CD14-positive monocyte (primary cell): ENCODE measurements at regions not wholly inside any gene's neighbourhood (a gene's known extent, or its start where the extent isn't known, plus 50 kb on each side); places are given as distances from the start of the nearest gene placed in this dataset.

Experiments
- DNase-seq, 3 donors: peaks; one replicate each; pipeline ENCODE4 v3.0.0-alpha.2; 2011 to 2022
- H2AFZ ChIP-seq: 2 replicates; pipeline ENCODE4 v1.6.0; 2012; ENCODE audit warnings: mild to moderate bottlenecking, low read depth, low read length, inconsistent platforms; ENCODE audit not compliant: insufficient read depth, poor library complexity, severe bottlenecking
- H3K27ac ChIP-seq, 2 donors: 1 replicate in 1 of 2; 2 replicates in 1 of 2; pipeline ENCODE4 v1.5.1; 2012 to 2013; ENCODE audit warnings: low read length in 2 of 2, control low read depth in 1 of 2, inconsistent platforms in 1 of 2, low read depth in 1 of 2, mild to moderate bottlenecking in 1 of 2
- H3K27me3 ChIP-seq, 2 donors: one replicate each; pipeline versions ENCODE4 v1.6.0 to v1.6.1; 2011 to 2013; ENCODE audit warnings: low read length in 2 of 2; ENCODE audit not compliant: control insufficient read depth in 2 of 2, insufficient read depth in 2 of 2
- H3K36me3 ChIP-seq, 2 donors: replicated peaks in 1 of 2; 1 replicate in 1 of 2; 2 replicates in 1 of 2; pipeline versions ENCODE4 v1.5.1 to v1.6.1; 2012 to 2013; ENCODE audit warnings: low read length in 2 of 2, control low read depth in 1 of 2, inconsistent platforms in 1 of 2, mild to moderate bottlenecking in 1 of 2; ENCODE audit not compliant: insufficient read depth in 2 of 2, control insufficient read depth in 1 of 2
- H3K4me1 ChIP-seq, 2 donors: 1 replicate in 1 of 2; 2 replicates in 1 of 2; pipeline versions ENCODE4 v1.5.1 to v1.6.1; 2012 to 2013; ENCODE audit warnings: low read length in 2 of 2, control low read depth in 1 of 2, inconsistent platforms in 1 of 2, mild to moderate bottlenecking in 1 of 2, moderate library complexity in 1 of 2; ENCODE audit not compliant: insufficient read depth in 2 of 2, control insufficient read depth in 1 of 2
- H3K4me2 ChIP-seq: replicated peaks from 2 replicates; pipeline ENCODE3; 2012; ENCODE audit warnings: low read length, moderate library complexity, mild to moderate bottlenecking; ENCODE audit not compliant: poor library complexity, severe bottlenecking; ENCODE audit errors: extremely low read depth
- H3K4me3 ChIP-seq, 3 experiments: fragments of 200-600 bp in 1 of 3; sonication (generic) in 1 of 3; replicated peaks in 1 of 3; 1 replicate in 2 of 3; 2 replicates in 1 of 3; pipeline ENCODE4 v1.5.1; 2011 to 2013; ENCODE audit warnings: low read length in 3 of 3, mild to moderate bottlenecking in 3 of 3, control low read depth in 2 of 3, low read depth in 2 of 3, inconsistent platforms in 1 of 3, moderate library complexity in 1 of 3
- H3K79me2 ChIP-seq: 2 replicates; pipeline ENCODE4 v1.6.0; 2012; ENCODE audit warnings: mild to moderate bottlenecking, control low read depth, inconsistent platforms, low read length, moderate library complexity; ENCODE audit not compliant: insufficient read depth
- H3K9ac ChIP-seq: 2 replicates; pipeline ENCODE4 v1.6.0; 2017; ENCODE audit warnings: low read length, mild to moderate bottlenecking; ENCODE audit not compliant: insufficient read depth, poor library complexity, severe bottlenecking
- H3K9me3 ChIP-seq, 2 donors: replicated peaks in 1 of 2; 1 replicate in 1 of 2; 2 replicates in 1 of 2; pipeline versions ENCODE4 v1.5.1 to v1.6.1; 2012 to 2013; ENCODE audit warnings: low read length in 2 of 2, control low read depth in 1 of 2; ENCODE audit not compliant: control insufficient read depth in 1 of 2, insufficient read depth in 1 of 2
- H4K20me1 ChIP-seq: 2 replicates; pipeline ENCODE4 v1.6.0; 2012; ENCODE audit warnings: mild to moderate bottlenecking, low read length, control low read depth, moderate library complexity; ENCODE audit not compliant: insufficient read depth
- H3K27ac Mint-ChIP-seq, 7 donors: one replicate each; pipeline ENCODE4 v1.8.0; 2020; ENCODE audit warnings: mild to moderate bottlenecking in 7 of 7, mixed read lengths in 7 of 7, moderate library complexity in 6 of 7, inconsistent platforms in 2 of 7
- H3K27me3 Mint-ChIP-seq, 3 donors: one replicate each; pipeline ENCODE4 v1.8.0; 2021 to 2022; ENCODE audit warnings: low read depth in 3 of 3, mild to moderate bottlenecking in 3 of 3, mixed read lengths in 3 of 3, moderate library complexity in 3 of 3, inconsistent platforms in 1 of 3
- H3K36me3 Mint-ChIP-seq, 2 donors: one replicate each; pipeline ENCODE4 v1.8.0; 2020; ENCODE audit warnings: mixed read lengths in 2 of 2, inconsistent platforms in 1 of 2, mild to moderate bottlenecking in 1 of 2
- H3K4me1 Mint-ChIP-seq: one replicate; pipeline ENCODE4 v1.8.0; 2020; ENCODE audit warnings: mild to moderate bottlenecking, mixed read lengths
- H3K4me3 Mint-ChIP-seq, 2 donors: one replicate each; pipeline ENCODE4 v1.8.0; 2020; ENCODE audit warnings: mild to moderate bottlenecking in 2 of 2, mixed read lengths in 2 of 2, moderate library complexity in 1 of 2
- H3K9me3 Mint-ChIP-seq, 7 donors: one replicate each; pipeline ENCODE4 v1.8.0; 2020 to 2022; ENCODE audit warnings: mixed read lengths in 7 of 7, mild to moderate bottlenecking in 6 of 7, moderate library complexity in 6 of 7, inconsistent platforms in 2 of 7
- WGBS: methylation state at CpG from one replicate; pipeline ENCODE4 v1.1.5; 2013; ENCODE audit warnings: missing lambda C conversion rate; ENCODE audit not compliant: insufficient coverage; 5-methylcytosine and 5-hydroxymethylcytosine counted together
- intact Hi-C, 2 donors: fragments of 100-400 bp; cut with micrococcal nuclease; formaldehyde crosslinking; loops; one replicate each; pipeline versions ENCODE4 v1.15.0 to v1.15.1; 2023
- TF ChIP-seq, protein P1 (sequence below): fragments of 200-600 bp; IDR thresholded peaks from one replicate; pipeline ENCODE4 v1.8.0; 2022; ENCODE audit warnings: antibody characterized with exemption, mild to moderate bottlenecking

DNA sequence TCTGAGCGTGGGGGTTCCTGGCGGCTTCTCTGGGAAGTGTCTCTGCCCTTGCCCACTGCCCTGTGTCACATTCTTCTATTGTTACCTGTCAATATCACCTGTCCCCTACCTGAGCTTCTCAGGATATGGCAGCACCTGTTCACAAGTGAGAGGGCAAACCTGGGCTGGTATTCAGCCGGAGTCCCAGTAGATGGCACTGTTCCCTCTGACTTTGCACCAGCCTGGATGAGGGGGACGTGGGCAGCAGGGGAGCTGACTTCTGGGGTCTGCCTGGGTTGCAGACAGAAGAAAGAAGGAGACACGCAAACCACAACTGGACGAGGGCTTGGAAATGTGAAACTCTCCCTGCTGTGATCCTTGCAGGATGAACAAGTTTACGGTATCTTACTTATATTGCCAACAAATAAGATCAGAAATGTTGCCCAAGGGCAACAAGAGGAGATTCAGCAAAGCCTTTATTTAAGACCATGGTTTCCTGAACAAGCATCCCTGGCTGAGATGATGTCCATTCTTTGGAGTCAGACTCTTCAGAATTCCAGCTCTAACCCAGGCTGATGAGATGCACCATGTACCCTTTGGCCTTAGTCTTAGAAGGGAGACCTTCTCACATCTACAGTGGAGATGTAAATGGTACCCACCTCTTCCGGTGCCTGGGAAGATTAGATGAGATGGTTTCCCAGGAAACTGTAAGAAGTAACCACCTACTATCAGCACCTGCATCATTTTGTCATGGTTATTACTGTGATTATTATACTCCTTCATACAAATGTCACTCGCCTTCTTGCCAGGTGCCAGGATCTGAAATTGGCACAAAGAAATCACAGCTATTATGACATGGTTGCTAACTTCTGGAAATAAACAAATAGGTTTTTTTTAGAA lies 400.0 kb upstream of the CDH4 start:
- no peak for DNase-seq
- H3K27ac Mint-ChIP-seq: no peak overlapping the region
- peaks cover 0 to 3% of the 10 kb centered on the region in 2 donors for H3K9me3 ChIP-seq
- intact Hi-C loops: no loop called here
- TF ChIP-seq, protein P1, sequence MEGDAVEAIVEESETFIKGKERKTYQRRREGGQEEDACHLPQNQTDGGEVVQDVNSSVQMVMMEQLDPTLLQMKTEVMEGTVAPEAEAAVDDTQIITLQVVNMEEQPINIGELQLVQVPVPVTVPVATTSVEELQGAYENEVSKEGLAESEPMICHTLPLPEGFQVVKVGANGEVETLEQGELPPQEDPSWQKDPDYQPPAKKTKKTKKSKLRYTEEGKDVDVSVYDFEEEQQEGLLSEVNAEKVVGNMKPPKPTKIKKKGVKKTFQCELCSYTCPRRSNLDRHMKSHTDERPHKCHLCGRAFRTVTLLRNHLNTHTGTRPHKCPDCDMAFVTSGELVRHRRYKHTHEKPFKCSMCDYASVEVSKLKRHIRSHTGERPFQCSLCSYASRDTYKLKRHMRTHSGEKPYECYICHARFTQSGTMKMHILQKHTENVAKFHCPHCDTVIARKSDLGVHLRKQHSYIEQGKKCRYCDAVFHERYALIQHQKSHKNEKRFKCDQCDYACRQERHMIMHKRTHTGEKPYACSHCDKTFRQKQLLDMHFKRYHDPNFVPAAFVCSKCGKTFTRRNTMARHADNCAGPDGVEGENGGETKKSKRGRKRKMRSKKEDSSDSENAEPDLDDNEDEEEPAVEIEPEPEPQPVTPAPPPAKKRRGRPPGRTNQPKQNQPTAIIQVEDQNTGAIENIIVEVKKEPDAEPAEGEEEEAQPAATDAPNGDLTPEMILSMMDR: no peak
- peaks cover 5 to 6% (median 6%) of the 10 kb centered on the region in 3 donors for H3K27me3 Mint-ChIP-seq
- no peak overlapping the region for H3K4me2 ChIP-seq
- no peak overlapping the region for H3K4me3 ChIP-seq
- no peaks in the 10 kb centered on the region for H3K4me1 Mint-ChIP-seq
- H4K20me1 ChIP-seq: no peaks in the 10 kb centered on the region
- no peaks in the 10 kb centered on the region for H3K79me2 ChIP-seq
- no peak overlapping the region for H3K27ac ChIP-seq
- H3K36me3 Mint-ChIP-seq: no peaks in the 10 kb centered on the region
- H3K9me3 Mint-ChIP-seq: peaks cover 0 to 7% (median 3%) of the 10 kb centered on the region in 7 donors
- no peak overlapping the region for H3K9ac ChIP-seq
- no peaks in the 10 kb centered on the region for H3K4me1 ChIP-seq
- no peak overlapping the region for H2AFZ ChIP-seq
- no peak overlapping the region for H3K4me3 Mint-ChIP-seq
- H3K27me3 ChIP-seq: no peaks in the 10 kb centered on the region
- H3K36me3 ChIP-seq: no peaks in the 10 kb centered on the region
- 63% methylated on average over 3 of the region's 9 CpGs for WGBS

DNA sequence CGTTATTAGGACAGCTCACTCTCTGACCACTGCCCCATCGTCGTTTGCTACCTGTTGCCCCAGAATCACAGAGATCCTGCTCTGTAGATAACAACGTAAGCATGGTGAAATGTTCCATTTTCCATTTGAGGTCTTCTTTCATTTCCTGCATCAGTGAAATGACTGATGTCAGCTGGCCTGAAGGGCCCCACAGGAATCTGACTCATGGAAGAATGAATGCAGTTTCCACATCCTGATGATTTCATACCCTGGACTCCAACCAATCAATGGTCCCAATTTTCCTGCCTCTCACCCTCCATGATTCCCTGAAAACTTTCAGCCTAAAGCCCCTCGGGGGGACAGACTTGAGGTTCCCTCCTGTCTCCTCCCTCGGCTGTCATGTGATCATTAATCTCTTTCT lies 394.4 kb upstream of the CDH4 start:
- DNase-seq: no peak
- no peaks in the 10 kb centered on the region for H3K36me3 Mint-ChIP-seq
- H3K27me3 Mint-ChIP-seq: peaks cover 4 to 5% (median 4%) of the 10 kb centered on the region in 3 donors

More for the DNA sequence above, 394.4 kb upstream of the CDH4 start:
- H3K4me1 ChIP-seq: no peaks in the 10 kb centered on the region
- no peaks in the 10 kb centered on the region for H4K20me1 ChIP-seq
- no peak overlapping the region for H3K9ac ChIP-seq
- no peak overlapping the region for H3K27ac Mint-ChIP-seq
- H3K27ac ChIP-seq: no peak overlapping the region
- TF ChIP-seq, protein P1: no peak
- no peak overlapping the region for H3K4me3 ChIP-seq
- no peaks in the 10 kb centered on the region for H3K36me3 ChIP-seq
- WGBS: 79% methylated on average over 2 of the region's 6 CpGs
- no peaks in the 10 kb centered on the region for H3K27me3 ChIP-seq
- no peak overlapping the region for H3K4me2 ChIP-seq
- intact Hi-C loops: no loop called here
- peaks cover 0 to 10% (median 3%) of the 10 kb centered on the region in 7 donors for H3K9me3 Mint-ChIP-seq
- H2AFZ ChIP-seq: no peak overlapping the region
- H3K79me2 ChIP-seq: no peaks in the 10 kb centered on the region
- H3K4me1 Mint-ChIP-seq: no peaks in the 10 kb centered on the region
- no peak overlapping the region for H3K4me3 Mint-ChIP-seq
- peaks cover 0 to 3% of the 10 kb centered on the region in 2 donors for H3K9me3 ChIP-seq
